HFFc6 (cell line): ENCODE measurements at regions not wholly inside any gene's neighbourhood (a gene's known extent, or its start where the extent isn't known, plus 50 kb on each side); places are given as distances from the start of the nearest gene placed in this dataset.

Experiments
- DNase-seq: peaks from one replicate; pipeline ENCODE4 v3.0.0-alpha.2; 2018
- H3K27ac Mint-ChIP-seq: 2 replicates; pipeline ENCODE4 v1.8.0; 2020; ENCODE audit warnings: mild to moderate bottlenecking, mixed read lengths
- H3K27me3 Mint-ChIP-seq: 2 replicates; pipeline ENCODE4 v1.8.0; 2021; ENCODE audit warnings: mild to moderate bottlenecking, moderate library complexity, mixed read lengths; ENCODE audit not compliant: insufficient read depth
- H3K36me3 Mint-ChIP-seq: 2 replicates; pipeline ENCODE4 v1.8.0; 2021; ENCODE audit warnings: low read depth, mixed read lengths
- H3K4me1 Mint-ChIP-seq: 2 replicates; pipeline ENCODE4 v1.8.0; 2020; ENCODE audit warnings: low read depth, mixed read lengths
- H3K4me3 Mint-ChIP-seq: 2 replicates; pipeline ENCODE4 v1.8.0; 2020; ENCODE audit warnings: mild to moderate bottlenecking, moderate library complexity, mixed read lengths
- H3K9me3 Mint-ChIP-seq: 2 replicates; pipeline ENCODE4 v1.8.0; 2020; ENCODE audit warnings: mild to moderate bottlenecking, mixed read lengths
- TF ChIP-seq, protein P1 (sequence below): fragments of 200-600 bp; sonication (generic); IDR thresholded peaks from 2 replicates; pipeline ENCODE4 v1.5.0; 2021; ENCODE audit warnings: antibody characterized with exemption, mild to moderate bottlenecking

DNA sequence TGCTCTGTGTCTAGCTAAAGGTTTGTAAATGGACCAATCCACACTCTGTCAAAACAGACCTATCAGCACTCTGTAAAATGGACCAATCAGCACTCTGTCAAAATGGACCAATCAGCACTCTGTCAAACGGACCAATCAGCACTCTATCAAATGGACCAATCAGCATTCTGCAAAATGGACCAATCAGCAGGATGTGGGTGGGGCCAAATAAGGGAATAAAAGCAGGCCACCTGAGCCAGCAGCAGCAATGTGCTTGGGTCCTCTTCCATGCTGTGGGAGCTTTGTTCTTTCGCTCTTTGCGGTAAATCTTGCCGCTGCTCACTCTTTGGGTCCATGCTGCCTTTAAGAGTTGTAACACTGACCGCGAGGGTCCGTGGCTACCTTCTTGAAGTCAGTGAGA, 740.5 kb upstream of the POM121L12 start:
- TF ChIP-seq, protein P1, sequence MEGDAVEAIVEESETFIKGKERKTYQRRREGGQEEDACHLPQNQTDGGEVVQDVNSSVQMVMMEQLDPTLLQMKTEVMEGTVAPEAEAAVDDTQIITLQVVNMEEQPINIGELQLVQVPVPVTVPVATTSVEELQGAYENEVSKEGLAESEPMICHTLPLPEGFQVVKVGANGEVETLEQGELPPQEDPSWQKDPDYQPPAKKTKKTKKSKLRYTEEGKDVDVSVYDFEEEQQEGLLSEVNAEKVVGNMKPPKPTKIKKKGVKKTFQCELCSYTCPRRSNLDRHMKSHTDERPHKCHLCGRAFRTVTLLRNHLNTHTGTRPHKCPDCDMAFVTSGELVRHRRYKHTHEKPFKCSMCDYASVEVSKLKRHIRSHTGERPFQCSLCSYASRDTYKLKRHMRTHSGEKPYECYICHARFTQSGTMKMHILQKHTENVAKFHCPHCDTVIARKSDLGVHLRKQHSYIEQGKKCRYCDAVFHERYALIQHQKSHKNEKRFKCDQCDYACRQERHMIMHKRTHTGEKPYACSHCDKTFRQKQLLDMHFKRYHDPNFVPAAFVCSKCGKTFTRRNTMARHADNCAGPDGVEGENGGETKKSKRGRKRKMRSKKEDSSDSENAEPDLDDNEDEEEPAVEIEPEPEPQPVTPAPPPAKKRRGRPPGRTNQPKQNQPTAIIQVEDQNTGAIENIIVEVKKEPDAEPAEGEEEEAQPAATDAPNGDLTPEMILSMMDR = no peak
- H3K4me1 Mint-ChIP-seq = no peaks in the 10 kb centered on the region
- no peak overlapping the region for H3K27ac Mint-ChIP-seq
- peaks cover 4% of the 10 kb centered on the region; the same call in 1 of the 2 replicates for H3K36me3 Mint-ChIP-seq
- H3K9me3 Mint-ChIP-seq = peaks cover 36% of the 10 kb centered on the region
- peaks cover 2% of the 10 kb centered on the region; the same call in 1 of the 2 replicates for H3K27me3 Mint-ChIP-seq
- no peak overlapping the region for H3K4me3 Mint-ChIP-seq
- no peak for DNase-seq

DNA sequence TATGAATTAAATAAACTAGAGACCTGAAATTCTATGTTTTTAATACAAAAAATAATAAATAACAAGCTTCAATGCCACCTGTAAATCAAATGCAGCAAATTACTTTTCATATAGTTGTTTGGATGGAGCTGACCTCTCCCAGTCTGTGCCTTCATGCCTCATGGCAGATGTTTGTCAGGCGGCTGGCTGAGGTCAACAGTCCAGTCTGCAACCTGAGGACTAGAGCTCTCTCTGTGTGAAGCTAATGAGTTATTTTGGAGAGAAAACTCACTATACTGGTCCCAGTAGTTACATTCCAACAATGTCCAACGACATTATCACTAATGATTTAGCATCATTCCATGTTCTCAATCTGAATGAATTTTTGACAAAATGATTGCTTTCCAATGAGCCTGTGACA, 746.2 kb upstream of the POM121L12 start:
- H3K9me3 Mint-ChIP-seq = peaks cover 27% of the 10 kb centered on the region
- peaks cover 4% of the 10 kb centered on the region; the same call in 1 of the 2 replicates for H3K36me3 Mint-ChIP-seq
- no peak overlapping the region for H3K4me3 Mint-ChIP-seq
- H3K27me3 Mint-ChIP-seq = no peaks in the 10 kb centered on the region
- no peak for DNase-seq
- TF ChIP-seq, protein P1 = no peak
- no peaks in the 10 kb centered on the region for H3K4me1 Mint-ChIP-seq
- no peak overlapping the region for H3K27ac Mint-ChIP-seq

DNA sequence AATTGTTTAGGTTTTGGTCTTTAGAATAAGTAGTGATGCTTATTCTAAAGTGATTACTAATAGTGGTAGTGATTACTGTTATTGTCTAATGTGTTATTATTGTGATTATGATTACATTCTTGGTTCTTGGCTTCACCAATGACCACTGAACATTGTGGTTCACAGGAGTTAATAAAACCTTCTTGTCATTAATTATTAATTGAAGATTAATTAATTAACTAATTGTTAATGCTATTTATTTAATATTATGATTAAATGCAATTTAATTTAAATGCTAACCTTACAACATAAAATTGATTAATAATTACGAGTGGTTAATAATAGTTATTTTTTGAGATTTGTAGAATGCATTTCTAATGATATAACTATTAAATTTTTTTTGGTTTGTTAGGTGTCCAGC, 747.7 kb upstream of the POM121L12 start:
- Mint-ChIP-seq H3K9me3 (peaks cover 17% of the 10 kb centered on the region), H3K27ac (no peak overlapping the region), H3K36me3 (peaks cover 4% of the 10 kb centered on the region; the same call in 1 of the 2 replicates), H3K27me3 (no peaks in the 10 kb centered on the region), H3K4me3 (no peak overlapping the region), H3K4me1 (no peaks in the 10 kb centered on the region)
- DNase-seq = no peak
- TF ChIP-seq, protein P1 = no peak

DNA sequence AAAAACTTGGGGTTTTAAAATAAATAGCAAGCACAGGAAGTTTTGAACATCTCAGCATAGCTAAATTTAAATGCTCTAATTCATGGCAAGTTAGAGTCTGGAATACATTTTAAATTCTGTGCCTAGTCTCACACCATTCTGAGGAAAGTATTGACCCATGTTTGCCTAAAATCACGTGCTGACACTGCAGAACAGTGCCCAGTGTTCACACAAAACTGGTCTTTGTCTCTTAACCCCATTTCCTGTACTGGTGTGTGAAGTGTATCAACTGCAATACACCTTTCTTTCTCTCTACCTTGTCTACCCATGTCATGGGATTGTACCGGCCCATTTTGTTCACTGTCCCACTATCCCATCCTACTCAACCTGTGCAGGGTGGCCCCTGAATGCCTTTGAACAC, 749.7 kb upstream of the POM121L12 start:
- H3K27ac Mint-ChIP-seq = no peak overlapping the region
- DNase-seq = no peak
- H3K9me3 Mint-ChIP-seq = peaks cover 21% of the 10 kb centered on the region
- H3K4me1 Mint-ChIP-seq = no peaks in the 10 kb centered on the region
- no peaks in the 10 kb centered on the region for H3K36me3 Mint-ChIP-seq
- H3K27me3 Mint-ChIP-seq = no peaks in the 10 kb centered on the region
- TF ChIP-seq, protein P1 = no peak
- H3K4me3 Mint-ChIP-seq = no peak overlapping the region

DNA sequence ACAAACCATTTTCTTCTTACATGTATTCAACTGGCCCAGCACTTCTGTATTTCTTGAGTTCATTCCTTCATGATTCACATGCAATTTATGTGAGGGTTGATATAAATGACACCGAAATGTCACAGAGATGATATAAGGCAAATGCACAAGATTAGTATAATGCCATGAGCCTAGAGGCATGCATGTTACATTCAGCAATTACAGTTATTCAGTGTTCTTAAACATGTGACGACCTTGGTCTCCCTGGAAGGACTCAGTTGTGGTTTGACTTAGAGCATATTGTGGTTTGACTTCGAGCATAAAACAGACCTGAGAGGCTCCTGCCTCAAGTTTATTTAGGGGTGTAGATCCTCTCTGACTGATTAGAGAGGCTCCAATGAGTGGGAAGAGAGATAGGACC, 752.1 kb upstream of the POM121L12 start:
- TF ChIP-seq, protein P1 = no peak
- Mint-ChIP-seq H3K27ac (no peak overlapping the region), H3K4me1 (no peaks in the 10 kb centered on the region), H3K4me3 (no peak overlapping the region), H3K36me3 (no peaks in the 10 kb centered on the region), H3K9me3 (peaks cover 18% of the 10 kb centered on the region), H3K27me3 (no peaks in the 10 kb centered on the region)
- no peak for DNase-seq
